ENCODE measurements at regions not wholly inside any gene's neighbourhood (a gene's known extent, or its start where the extent isn't known, plus 50 kb on each side); places are given as distances from the start of the nearest gene placed in this dataset.
"Not testable (repeated sequence)": the region's sequence is repeated elsewhere in the genome, so short reads cannot be mapped to it uniquely, and the experiment has no call there.

- H3K18ac ChIP-seq (ENCODE audit: low read length); H2AK5ac ChIP-seq (ENCODE audit: low read depth, low read length); H3K79me1 ChIP-seq (ENCODE audit: low read depth, low read length); H3K14ac ChIP-seq (ENCODE audit: low read length); H4K91ac ChIP-seq (ENCODE audit: low read depth, low read length, poor library complexity); H3K4me3 ChIP-seq (ENCODE audit: low read length in 2 of 2); H3K4me2 ChIP-seq (ENCODE audit: insufficient read depth, low read length, poor library complexity, severe bottlenecking); H3K9me3 ChIP-seq (replicated peaks in 1 of 2; ENCODE audit: control insufficient read depth in 2 of 2, insufficient read depth in 1 of 2, low read depth in 1 of 2, low read length in 2 of 2); H3K9ac ChIP-seq (ENCODE audit: low read depth, low read length, poor library complexity); H2AFZ ChIP-seq (ENCODE audit: low read length); H2BK5ac ChIP-seq (ENCODE audit: low read length); H3K27ac ChIP-seq (replicated peaks; ENCODE audit: low read length); H3K23ac ChIP-seq (ENCODE audit: low read depth, low read length, poor library complexity); H2BK12ac ChIP-seq (ENCODE audit: low read length); H2BK120ac ChIP-seq (ENCODE audit: low read depth, low read length); H3K36me3 ChIP-seq (replicated peaks in 1 of 2; ENCODE audit: control insufficient read depth in 2 of 2, insufficient read depth in 2 of 2, low read length in 2 of 2); H2BK15ac ChIP-seq (ENCODE audit: low read length); H3K27me3 ChIP-seq (ENCODE audit: control insufficient read depth in 3 of 3, insufficient read depth in 3 of 3, low read depth in 1 of 3, low read length in 3 of 3); H4K8ac ChIP-seq (ENCODE audit: low read depth, low read length); DNase-seq (ENCODE audit: low spot score); H3K4me1 ChIP-seq (ENCODE audit: control insufficient read depth in 2 of 2, insufficient read depth in 1 of 2, low read depth in 1 of 2, low read length in 2 of 2); H3K4ac ChIP-seq (ENCODE audit: low read length): not testable (repeated sequence)
- WGBS, 2 donors (ENCODE audit: extremely low coverage in 2 of 2, insufficient read length in 2 of 2, insufficient replicate concordance in 1 of 2): no CpG with 5 or more reads among the region's 6 CpGs
Measured at GRCh38 chr12:84018556-84019179, 893.9 kb downstream of the SLC6A15 start.

GRCh38 chr12:84016956-84017355, 895.6 kb downstream of the SLC6A15 start:
- Histone ChIP-seq H4K8ac (ENCODE audit: low read depth, low read length) (no peak overlapping the region), H3K4me3 (ENCODE audit: low read length in 2 of 2) (no peak overlapping the region), H3K14ac (ENCODE audit: low read length) (no peak overlapping the region), H3K9ac (ENCODE audit: low read depth, low read length, poor library complexity) (no peak overlapping the region), H3K18ac (ENCODE audit: low read length) (no peak overlapping the region), H3K36me3 (replicated peaks in 1 of 2; ENCODE audit: control insufficient read depth in 2 of 2, insufficient read depth in 2 of 2, low read length in 2 of 2) (no peaks in the 10 kb centered on the region), H2BK15ac (ENCODE audit: low read length) (no peak overlapping the region), H3K4me1 (ENCODE audit: control insufficient read depth in 2 of 2, insufficient read depth in 1 of 2, low read depth in 1 of 2, low read length in 2 of 2) (no peaks in the 10 kb centered on the region), H3K4ac (ENCODE audit: low read length) (no peak overlapping the region), H2AK5ac (ENCODE audit: low read depth, low read length) (no peak overlapping the region), H2BK120ac (ENCODE audit: low read depth, low read length) (no peak overlapping the region), H3K9me3 (replicated peaks in 1 of 2; ENCODE audit: control insufficient read depth in 2 of 2, insufficient read depth in 1 of 2, low read depth in 1 of 2, low read length in 2 of 2) (no peaks in the 10 kb centered on the region), H2BK12ac (ENCODE audit: low read length) (no peak overlapping the region), H2BK5ac (ENCODE audit: low read length) (no peak overlapping the region), H3K27ac (replicated peaks; ENCODE audit: low read length) (no peak overlapping the region), H3K23ac (ENCODE audit: low read depth, low read length, poor library complexity) (no peak overlapping the region), H3K4me2 (ENCODE audit: insufficient read depth, low read length, poor library complexity, severe bottlenecking) (no peak overlapping the region), H3K79me1 (ENCODE audit: low read depth, low read length) (no peaks in the 10 kb centered on the region), H2AFZ (ENCODE audit: low read length) (no peak overlapping the region), H4K91ac (ENCODE audit: low read depth, low read length, poor library complexity) (no peak overlapping the region), H3K27me3 (ENCODE audit: control insufficient read depth in 3 of 3, insufficient read depth in 3 of 3, low read depth in 1 of 3, low read length in 3 of 3) (no peaks in the 10 kb centered on the region)
- no peak for DNase-seq (ENCODE audit: low spot score)

DNA sequence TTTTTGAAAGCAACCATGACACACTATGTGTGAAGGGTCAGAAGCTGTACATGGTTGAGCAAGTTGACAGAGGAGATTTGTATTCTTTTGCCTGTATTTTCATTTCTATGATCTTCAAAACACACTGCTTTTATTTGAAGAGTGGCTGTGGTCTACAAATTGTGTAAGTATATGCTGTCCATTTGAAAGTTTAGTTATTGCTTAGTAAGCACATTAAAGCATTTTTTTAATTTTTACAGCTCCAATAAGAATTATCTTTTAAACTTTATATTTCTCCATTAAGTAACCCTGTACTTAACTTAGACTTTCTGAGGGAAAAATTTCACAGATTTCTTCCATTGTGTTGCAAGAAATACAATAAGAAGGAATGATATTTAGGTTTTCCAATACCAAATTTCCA, 915.2 kb downstream of the SLC6A15 start:
- H2BK120ac ChIP-seq (ENCODE audit: low read depth, low read length): no peak overlapping the region
- H2BK15ac ChIP-seq (ENCODE audit: low read length): no peak overlapping the region
- no peaks in the 10 kb centered on the region for H3K79me1 ChIP-seq (ENCODE audit: low read depth, low read length)
- no peaks in the 10 kb centered on the region for H3K27me3 ChIP-seq (ENCODE audit: control insufficient read depth in 3 of 3, insufficient read depth in 3 of 3, low read depth in 1 of 3, low read length in 3 of 3)
- no peak overlapping the region for H4K91ac ChIP-seq (ENCODE audit: low read depth, low read length, poor library complexity)
- H2BK5ac ChIP-seq (ENCODE audit: low read length): no peak overlapping the region
- no peak overlapping the region for H3K23ac ChIP-seq (ENCODE audit: low read depth, low read length, poor library complexity)
- no peaks in the 10 kb centered on the region for H3K9me3 ChIP-seq (replicated peaks in 1 of 2; ENCODE audit: control insufficient read depth in 2 of 2, insufficient read depth in 1 of 2, low read depth in 1 of 2, low read length in 2 of 2)
- H3K27ac ChIP-seq (replicated peaks; ENCODE audit: low read length): no peak overlapping the region
- no peaks in the 10 kb centered on the region for H3K36me3 ChIP-seq (replicated peaks in 1 of 2; ENCODE audit: control insufficient read depth in 2 of 2, insufficient read depth in 2 of 2, low read length in 2 of 2)
- H3K4me2 ChIP-seq (ENCODE audit: insufficient read depth, low read length, poor library complexity, severe bottlenecking): no peak overlapping the region
- no peak overlapping the region for H3K4me3 ChIP-seq (ENCODE audit: low read length in 2 of 2)
- H2BK12ac ChIP-seq (ENCODE audit: low read length): no peak overlapping the region
- H2AFZ ChIP-seq (ENCODE audit: low read length): no peak overlapping the region
- H3K4me1 ChIP-seq (ENCODE audit: control insufficient read depth in 2 of 2, insufficient read depth in 1 of 2, low read depth in 1 of 2, low read length in 2 of 2): no peaks in the 10 kb centered on the region
- H2AK5ac ChIP-seq (ENCODE audit: low read depth, low read length): no peak overlapping the region
- H3K18ac ChIP-seq (ENCODE audit: low read length): no peak overlapping the region
- no peak overlapping the region for H3K9ac ChIP-seq (ENCODE audit: low read depth, low read length, poor library complexity)
- H3K4ac ChIP-seq (ENCODE audit: low read length): no peak overlapping the region
- no peak overlapping the region for H4K8ac ChIP-seq (ENCODE audit: low read depth, low read length)
- DNase-seq (ENCODE audit: low spot score): no peak
- no peak overlapping the region for H3K14ac ChIP-seq (ENCODE audit: low read length)

DNA sequence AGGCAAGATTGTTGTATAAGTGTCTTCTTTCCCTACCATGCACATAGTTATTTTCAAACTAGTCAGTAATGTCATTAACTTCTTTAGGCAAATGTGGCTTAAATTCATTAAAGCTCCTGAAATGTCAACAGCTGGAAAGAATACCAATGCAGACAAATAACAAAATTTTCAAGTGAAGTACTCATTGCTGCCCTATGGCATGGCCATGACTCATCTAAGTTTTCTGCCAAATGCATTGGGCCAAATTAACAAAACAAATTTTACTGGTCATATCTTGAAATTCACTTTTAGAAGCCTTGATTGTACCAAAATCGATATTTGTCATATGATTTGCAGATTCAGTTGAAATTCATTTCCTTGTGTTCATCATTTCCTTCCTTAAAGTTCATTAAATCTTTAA, 915.9 kb downstream of the SLC6A15 start:
- no peak overlapping the region for H2AFZ ChIP-seq (ENCODE audit: low read length)
- no peak for DNase-seq (ENCODE audit: low spot score)

More for the DNA sequence above, 915.9 kb downstream of the SLC6A15 start:
- Histone ChIP-seq H3K9me3 (replicated peaks in 1 of 2; ENCODE audit: control insufficient read depth in 2 of 2, insufficient read depth in 1 of 2, low read depth in 1 of 2, low read length in 2 of 2) (no peaks in the 10 kb centered on the region), H3K4ac (ENCODE audit: low read length) (no peak overlapping the region), H3K4me3 (ENCODE audit: low read length in 2 of 2) (no peak overlapping the region), H3K9ac (ENCODE audit: low read depth, low read length, poor library complexity) (no peak overlapping the region), H3K23ac (ENCODE audit: low read depth, low read length, poor library complexity) (no peak overlapping the region), H2BK120ac (ENCODE audit: low read depth, low read length) (no peak overlapping the region), H2BK5ac (ENCODE audit: low read length) (no peak overlapping the region), H3K14ac (ENCODE audit: low read length) (no peak overlapping the region), H3K36me3 (replicated peaks in 1 of 2; ENCODE audit: control insufficient read depth in 2 of 2, insufficient read depth in 2 of 2, low read length in 2 of 2) (no peaks in the 10 kb centered on the region), H4K91ac (ENCODE audit: low read depth, low read length, poor library complexity) (no peak overlapping the region), H3K79me1 (ENCODE audit: low read depth, low read length) (no peaks in the 10 kb centered on the region), H4K8ac (ENCODE audit: low read depth, low read length) (no peak overlapping the region), H2BK12ac (ENCODE audit: low read length) (no peak overlapping the region), H3K27me3 (ENCODE audit: control insufficient read depth in 3 of 3, insufficient read depth in 3 of 3, low read depth in 1 of 3, low read length in 3 of 3) (no peaks in the 10 kb centered on the region), H3K4me1 (ENCODE audit: control insufficient read depth in 2 of 2, insufficient read depth in 1 of 2, low read depth in 1 of 2, low read length in 2 of 2) (no peaks in the 10 kb centered on the region), H2AK5ac (ENCODE audit: low read depth, low read length) (no peak overlapping the region), H3K27ac (replicated peaks; ENCODE audit: low read length) (no peak overlapping the region), H3K18ac (ENCODE audit: low read length) (no peak overlapping the region), H2BK15ac (ENCODE audit: low read length) (no peak overlapping the region), H3K4me2 (ENCODE audit: insufficient read depth, low read length, poor library complexity, severe bottlenecking) (no peak overlapping the region)
- no CpG with 5 or more reads among the region's 1 CpG for WGBS, 2 donors (ENCODE audit: extremely low coverage in 2 of 2, insufficient read length in 2 of 2, insufficient replicate concordance in 1 of 2)

All from neuronal stem cell (in vitro differentiated cells).